Activated CD8-positive, alpha-beta memory T cell treated with anti-CD3 and anti-CD28 coated beads, Interleukin-2, amount 10 ng/mL, durations not matched to agents 7 days and 5 days (primary cell): ENCODE measurements at regions not wholly inside any gene's neighbourhood (a gene's known extent, or its start where the extent isn't known, plus 50 kb on each side); places are given as distances from the start of the nearest gene placed in this dataset.
"Not testable (repeated sequence)": the region's sequence is repeated elsewhere in the genome, so short reads cannot be mapped to it uniquely, and the experiment has no call there.

Experiments
- ATAC-seq: fragments of 150-1000 bp; cut with Tn5 transposase; one replicate; pipeline ENCODE4 v1.10.0; 2021; ENCODE audit warnings: moderate library complexity
- CTCF ChIA-PET: fragments of 350-600 bp; sonication (Branson Sonifier 250); formaldehyde crosslinking; loops from one replicate; lab custom pipeline; 2021; ENCODE audit warnings: antibody characterized with exemption; lab: Charles Lee
- DNase-seq: peaks from one replicate; pipeline ENCODE4 v3.0.0-alpha.2; 2020
- H3K27ac Mint-ChIP-seq: one replicate; pipeline ENCODE4 v1.8.0; 2021; ENCODE audit warnings: mild to moderate bottlenecking, mixed read lengths
- H3K27me3 Mint-ChIP-seq: one replicate; pipeline ENCODE4 v1.8.0; 2021; ENCODE audit warnings: mixed read lengths
- H3K36me3 Mint-ChIP-seq: one replicate; pipeline ENCODE4 v1.8.0; 2021; ENCODE audit warnings: mild to moderate bottlenecking, mixed read lengths
- H3K4me1 Mint-ChIP-seq: one replicate; pipeline ENCODE4 v1.8.0; 2021; ENCODE audit warnings: mixed read lengths
- H3K4me3 Mint-ChIP-seq: one replicate; pipeline ENCODE4 v1.8.0; 2021; ENCODE audit warnings: mild to moderate bottlenecking, moderate library complexity, mixed read lengths
- H3K9me3 Mint-ChIP-seq: one replicate; pipeline ENCODE4 v1.8.0; 2022; ENCODE audit warnings: low read depth, mixed read lengths

DNA sequence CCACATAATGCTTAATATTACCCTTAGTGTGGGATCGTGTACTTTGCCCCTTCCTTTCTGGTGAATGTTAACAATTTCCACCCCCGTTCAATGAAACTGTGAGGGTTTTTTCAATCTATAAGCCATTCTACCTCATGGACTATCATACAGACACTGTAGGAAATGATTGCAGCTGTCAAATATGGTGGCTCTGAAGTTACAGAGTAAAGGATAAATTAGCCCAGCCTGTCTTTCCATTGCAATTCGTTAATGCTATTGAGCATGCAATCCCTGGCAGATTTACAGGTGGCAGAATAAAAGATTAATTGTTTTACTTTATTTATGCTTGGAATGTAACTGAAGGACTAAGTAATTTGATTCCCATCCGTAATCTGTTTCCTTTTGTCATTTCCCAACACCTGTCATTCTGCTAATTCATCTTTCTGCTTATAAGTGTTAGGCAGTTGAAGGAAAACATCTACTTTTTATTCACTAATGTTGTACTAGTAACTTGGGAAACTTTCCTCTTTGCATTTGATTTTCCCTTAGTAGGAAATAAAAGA lies 1211.6 kb upstream of the LRRN3 start:
- Mint-ChIP-seq H3K4me1 (no peaks in the 10 kb centered on the region), H3K9me3 (no peaks in the 10 kb centered on the region), H3K27me3 (no peaks in the 10 kb centered on the region), H3K4me3 (no peak overlapping the region), H3K36me3 (no peaks in the 10 kb centered on the region), H3K27ac (no peak overlapping the region)
- DNase-seq (no peak), ATAC-seq (no peak)
- CTCF ChIA-PET: no interaction called here

DNA sequence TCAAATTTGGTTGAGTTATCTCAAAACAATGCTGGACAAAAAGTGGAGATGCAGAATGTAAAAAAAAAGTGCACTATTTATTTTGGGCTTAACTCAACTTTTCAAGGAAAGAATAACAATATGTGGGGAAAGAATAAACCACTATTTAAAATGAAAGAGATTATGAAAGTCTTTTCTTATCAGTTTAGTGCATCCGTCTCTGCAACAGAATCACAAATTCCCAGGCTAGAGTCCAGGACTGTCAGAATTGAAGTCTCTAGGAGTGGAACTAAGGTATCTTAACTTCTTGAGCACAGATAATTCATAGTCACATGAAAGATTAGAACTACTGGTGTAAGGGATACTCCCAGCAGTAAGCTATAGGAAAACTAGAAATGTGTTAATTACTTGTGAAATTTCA lies 1200.3 kb upstream of the LRRN3 start:
- no peak overlapping the region for H3K4me3 Mint-ChIP-seq
- H3K36me3 Mint-ChIP-seq: no peaks in the 10 kb centered on the region
- ATAC-seq (no peak), DNase-seq (no peak)
- CTCF ChIA-PET: no interaction called here
- H3K9me3 Mint-ChIP-seq: no peaks in the 10 kb centered on the region
- H3K27me3 Mint-ChIP-seq: no peaks in the 10 kb centered on the region
- H3K27ac Mint-ChIP-seq: no peak overlapping the region
- no peaks in the 10 kb centered on the region for H3K4me1 Mint-ChIP-seq

DNA sequence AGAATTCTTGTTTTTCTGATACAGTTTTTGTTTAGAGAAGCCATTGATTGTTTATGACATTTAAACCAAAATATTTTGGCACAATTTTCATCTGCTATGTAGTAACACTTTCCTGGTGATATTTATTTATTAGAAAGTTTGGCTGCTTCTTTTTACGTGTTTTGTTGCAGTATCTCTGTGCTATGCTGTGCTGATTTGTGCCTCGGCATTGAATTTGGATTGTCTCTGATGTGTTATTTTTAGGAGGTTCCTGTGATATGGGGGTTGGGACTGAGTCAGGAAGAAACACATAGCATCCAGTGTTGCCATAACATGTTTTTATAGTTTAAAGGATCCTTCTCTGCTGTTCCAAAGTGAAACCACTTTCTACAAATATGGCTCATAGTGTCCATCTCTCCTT lies 1197.7 kb upstream of the LRRN3 start:
- DNase-seq (no peak), ATAC-seq (no peak)
- Mint-ChIP-seq H3K27me3 (no peaks in the 10 kb centered on the region), H3K4me1 (no peaks in the 10 kb centered on the region), H3K4me3 (no peak overlapping the region), H3K9me3 (no peaks in the 10 kb centered on the region), H3K27ac (no peak overlapping the region), H3K36me3 (no peaks in the 10 kb centered on the region)
- CTCF ChIA-PET: no interaction called here

DNA sequence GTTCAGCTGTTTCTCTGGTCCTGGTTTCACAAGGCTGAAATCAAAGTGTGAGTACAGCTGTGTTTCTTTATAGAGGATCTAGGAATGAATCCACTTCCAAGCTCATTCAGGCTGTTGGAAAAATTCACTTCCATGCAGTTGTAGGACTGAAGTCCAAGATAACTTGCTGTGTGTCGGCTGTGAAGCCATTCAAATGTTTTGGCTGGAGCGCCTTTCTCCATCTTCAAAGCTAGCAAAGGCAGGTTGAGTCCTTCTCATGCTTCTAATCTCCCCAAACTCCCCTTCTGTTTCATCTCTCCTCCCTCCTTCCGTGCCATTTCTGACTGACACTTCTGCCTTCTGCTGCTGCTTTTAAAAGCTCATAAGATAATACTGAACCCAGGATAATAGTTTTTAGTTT lies 1195.4 kb upstream of the LRRN3 start:
- H3K36me3 Mint-ChIP-seq: no peaks in the 10 kb centered on the region
- H3K9me3 Mint-ChIP-seq: no peaks in the 10 kb centered on the region
- CTCF ChIA-PET: no interaction called here

DNA sequence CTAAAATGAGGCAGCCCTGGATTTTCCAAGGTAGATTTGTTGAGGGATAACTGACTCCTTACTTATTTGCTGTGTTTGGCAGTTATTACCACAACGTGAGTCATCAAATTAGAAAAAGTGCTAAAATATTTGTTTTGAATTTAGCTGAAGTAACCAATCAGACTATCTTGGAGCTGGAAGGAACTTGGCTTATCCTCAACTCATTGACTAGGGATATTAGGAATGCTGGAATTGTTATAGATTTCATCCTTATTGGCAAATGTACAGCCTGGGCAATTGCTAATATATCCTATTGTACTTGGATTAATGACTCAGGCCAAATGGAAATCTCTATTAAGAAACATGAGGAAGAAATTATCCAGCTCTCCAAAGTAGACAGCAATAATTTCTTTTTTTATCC lies 1189.0 kb upstream of the LRRN3 start:
- no peaks in the 10 kb centered on the region for H3K9me3 Mint-ChIP-seq
- H3K27ac Mint-ChIP-seq: no peak overlapping the region
- H3K4me3 Mint-ChIP-seq: no peak overlapping the region
- H3K36me3 Mint-ChIP-seq: no peaks in the 10 kb centered on the region
- CTCF ChIA-PET: no interaction called here
- H3K27me3 Mint-ChIP-seq: no peaks in the 10 kb centered on the region
- DNase-seq (no peak), ATAC-seq (no peak)
- no peaks in the 10 kb centered on the region for H3K4me1 Mint-ChIP-seq

More for the DNA sequence above, 1195.4 kb upstream of the LRRN3 start:
- DNase-seq (no peak), ATAC-seq (no peak)
- no peak overlapping the region for H3K27ac Mint-ChIP-seq
- no peaks in the 10 kb centered on the region for H3K4me1 Mint-ChIP-seq
- H3K27me3 Mint-ChIP-seq: no peaks in the 10 kb centered on the region
- no peak overlapping the region for H3K4me3 Mint-ChIP-seq

DNA sequence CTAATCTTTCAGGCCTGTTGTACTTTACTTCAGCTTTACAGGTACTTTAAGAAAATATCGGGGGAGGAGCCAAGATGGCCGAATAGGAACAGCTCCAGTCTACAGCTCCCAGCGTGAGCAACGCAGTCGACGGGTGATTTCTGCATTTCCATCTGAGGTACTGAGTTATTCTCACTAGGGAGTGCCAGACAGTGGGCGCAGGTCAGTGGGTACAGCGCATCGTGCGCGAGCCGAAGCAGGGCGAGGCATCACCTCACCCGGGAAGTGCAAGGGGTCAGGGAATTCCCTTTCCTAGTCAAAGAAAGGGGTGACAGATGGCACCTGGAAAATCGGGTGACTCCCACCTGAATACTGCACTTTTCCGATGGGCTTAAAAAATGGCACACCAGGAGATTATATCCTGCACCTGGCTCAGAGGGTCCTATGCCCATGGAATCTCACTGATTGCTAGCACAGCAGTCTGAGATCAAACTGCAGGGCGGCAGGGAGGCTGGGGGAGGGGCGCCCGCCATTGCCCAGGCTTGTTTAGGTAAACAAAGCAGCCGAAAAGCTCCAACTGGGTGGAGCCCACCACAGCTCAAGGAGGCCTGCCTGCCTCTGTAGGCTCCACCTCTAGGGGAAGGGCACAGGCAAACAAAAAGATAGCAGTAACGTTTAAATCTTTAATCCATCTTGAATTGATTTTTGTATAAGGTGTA lies 1185.4 kb upstream of the LRRN3 start:
- CTCF ChIA-PET, H3K27ac Mint-ChIP-seq: not testable (repeated sequence)

DNA sequence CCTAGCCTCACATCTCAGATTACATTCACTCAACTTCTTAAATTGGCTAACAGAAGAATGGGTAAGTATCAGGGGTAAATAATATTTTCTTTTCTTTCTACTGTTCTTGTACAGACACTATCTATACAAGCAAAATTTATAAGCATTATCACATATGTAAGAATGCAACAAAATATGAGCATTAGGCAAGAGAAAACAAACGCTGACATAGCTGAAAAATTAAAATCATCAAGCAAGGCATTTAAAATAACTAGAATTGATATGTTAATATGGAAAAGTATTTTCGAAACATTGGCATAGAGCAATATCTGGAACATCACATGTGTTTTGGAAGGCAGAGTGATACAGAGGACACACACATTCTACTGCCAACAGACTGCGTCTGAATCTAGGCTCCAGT lies 1175.3 kb upstream of the LRRN3 start:
- no peaks in the 10 kb centered on the region for H3K27me3 Mint-ChIP-seq
- H3K27ac Mint-ChIP-seq: no peak overlapping the region
- ATAC-seq (no peak), DNase-seq (no peak)
- H3K4me3 Mint-ChIP-seq: no peak overlapping the region
- CTCF ChIA-PET: no interaction called here
- H3K9me3 Mint-ChIP-seq: peaks cover 2% of the 10 kb centered on the region
- no peaks in the 10 kb centered on the region for H3K36me3 Mint-ChIP-seq
- no peaks in the 10 kb centered on the region for H3K4me1 Mint-ChIP-seq

More for the DNA sequence above, 1185.4 kb upstream of the LRRN3 start:
- not testable (repeated sequence) for H3K36me3 Mint-ChIP-seq, ATAC-seq, H3K4me1 Mint-ChIP-seq, H3K9me3 Mint-ChIP-seq, H3K27me3 Mint-ChIP-seq, H3K4me3 Mint-ChIP-seq, DNase-seq

DNA sequence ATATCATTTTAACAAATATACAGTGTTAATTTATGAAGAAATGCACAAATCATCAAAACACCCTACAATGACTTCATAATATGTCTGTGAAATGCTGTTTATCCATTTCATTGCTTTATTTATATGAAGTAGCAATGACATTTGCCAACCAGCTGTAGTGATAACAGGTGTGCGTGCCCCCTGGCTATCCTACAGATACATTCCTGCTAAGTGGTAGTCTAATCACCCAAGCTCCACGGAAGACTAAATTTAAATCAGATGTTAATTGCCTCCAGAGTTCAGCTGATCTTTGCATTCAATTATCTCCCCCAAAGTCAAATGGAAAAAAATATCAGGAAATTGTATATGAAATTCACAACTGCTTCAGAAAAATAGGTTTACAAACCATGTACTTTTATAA lies 1164.2 kb upstream of the LRRN3 start:
- Mint-ChIP-seq H3K4me3 (no peak overlapping the region), H3K4me1 (no peaks in the 10 kb centered on the region), H3K36me3 (no peaks in the 10 kb centered on the region), H3K27ac (no peak overlapping the region), H3K9me3 (peaks cover 8% of the 10 kb centered on the region), H3K27me3 (no peaks in the 10 kb centered on the region)
- ATAC-seq: no peak
- DNase-seq: no peak
- CTCF ChIA-PET: no interaction called here

DNA sequence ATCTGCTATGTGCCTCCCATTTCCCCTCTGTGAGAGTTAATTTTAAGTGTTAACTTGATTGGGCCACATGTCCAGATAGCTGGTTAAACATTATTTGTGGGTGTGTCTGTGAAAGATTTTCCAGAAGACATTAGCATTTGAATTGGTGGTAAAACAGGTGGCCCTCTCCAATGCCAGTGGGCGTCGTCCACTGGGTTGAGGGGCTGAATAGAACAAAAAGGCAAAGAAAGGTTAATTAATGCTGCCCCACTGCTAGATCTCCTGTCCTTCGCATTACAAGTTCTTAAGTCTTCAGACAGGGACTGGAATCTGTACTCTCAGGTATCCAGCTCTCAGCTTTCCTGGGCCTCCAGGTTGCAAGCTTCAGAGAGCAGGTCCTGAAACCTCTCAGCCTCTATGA lies 1160.9 kb upstream of the LRRN3 start:
- Mint-ChIP-seq H3K27ac (no peak overlapping the region), H3K27me3 (no peaks in the 10 kb centered on the region), H3K4me3 (no peak overlapping the region), H3K36me3 (no peaks in the 10 kb centered on the region), H3K9me3 (peaks cover 3% of the 10 kb centered on the region), H3K4me1 (no peaks in the 10 kb centered on the region)
- ATAC-seq (no peak), DNase-seq (no peak)
- CTCF ChIA-PET: no interaction called here

DNA sequence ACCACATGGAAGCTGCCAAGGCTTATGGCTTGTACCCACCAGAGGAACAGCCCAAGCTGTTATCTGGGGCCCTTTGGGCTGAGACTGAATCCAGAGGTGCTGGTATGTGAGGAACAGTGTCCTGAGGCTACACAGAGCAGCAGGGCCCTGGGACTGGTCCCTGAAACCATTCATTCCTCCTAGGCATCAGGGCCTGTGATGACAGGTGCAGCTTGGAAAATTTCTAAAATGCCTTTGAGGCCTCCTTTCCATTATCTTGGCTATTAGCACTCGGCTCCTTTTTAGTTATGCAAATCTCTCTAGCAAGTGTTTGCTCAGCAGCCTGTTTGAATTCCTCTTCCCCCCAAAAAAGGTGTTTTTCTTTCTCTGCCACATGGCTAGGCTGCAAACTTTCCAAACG lies 1151.7 kb upstream of the LRRN3 start:
- CTCF ChIA-PET: no interaction called here
- H3K4me1 Mint-ChIP-seq: no peaks in the 10 kb centered on the region
- no peak overlapping the region for H3K4me3 Mint-ChIP-seq
- no peak overlapping the region for H3K27ac Mint-ChIP-seq
- no peaks in the 10 kb centered on the region for H3K36me3 Mint-ChIP-seq
- DNase-seq (no peak), ATAC-seq (no peak)
- H3K9me3 Mint-ChIP-seq: no peaks in the 10 kb centered on the region
- H3K27me3 Mint-ChIP-seq: no peaks in the 10 kb centered on the region

DNA sequence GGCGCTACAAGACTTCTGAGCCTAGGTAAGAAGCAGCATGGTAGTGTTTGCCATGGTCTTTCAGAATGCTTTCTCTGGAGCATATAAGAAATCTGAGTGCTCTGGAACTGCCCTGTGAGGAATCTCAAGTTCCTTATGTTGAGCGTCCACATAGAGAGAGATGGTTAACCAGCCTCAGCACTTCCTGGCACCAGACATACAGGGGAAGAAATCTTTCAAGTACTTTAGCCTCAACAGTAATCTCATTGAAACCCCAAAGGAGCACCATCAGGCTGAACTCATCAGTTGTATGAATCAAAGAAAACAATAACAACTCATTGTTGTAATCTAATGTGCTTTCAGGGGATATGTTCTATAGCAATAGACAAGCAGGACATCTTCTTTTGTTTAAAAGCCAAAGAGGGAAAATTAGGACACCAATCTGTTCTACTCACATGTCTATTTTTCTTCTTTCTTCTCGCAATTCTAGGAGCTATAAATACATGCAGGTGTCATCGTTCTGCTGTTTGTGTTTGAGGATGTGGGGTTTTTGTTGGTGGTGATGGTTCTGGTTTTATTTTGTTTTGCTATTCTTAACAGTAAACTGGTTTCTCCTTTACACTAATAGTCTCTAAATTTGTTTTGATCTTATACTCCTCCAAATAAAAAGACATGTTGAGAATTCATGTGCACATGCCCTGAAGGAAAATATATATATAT lies 1145.0 kb upstream of the LRRN3 start:
- Mint-ChIP-seq H3K9me3 (no peaks in the 10 kb centered on the region), H3K27me3 (no peaks in the 10 kb centered on the region), H3K36me3 (no peaks in the 10 kb centered on the region), H3K4me3 (no peak overlapping the region), H3K4me1 (no peaks in the 10 kb centered on the region), H3K27ac (no peak overlapping the region)
- DNase-seq (no peak), ATAC-seq (no peak)
- CTCF ChIA-PET: no interaction called here

DNA sequence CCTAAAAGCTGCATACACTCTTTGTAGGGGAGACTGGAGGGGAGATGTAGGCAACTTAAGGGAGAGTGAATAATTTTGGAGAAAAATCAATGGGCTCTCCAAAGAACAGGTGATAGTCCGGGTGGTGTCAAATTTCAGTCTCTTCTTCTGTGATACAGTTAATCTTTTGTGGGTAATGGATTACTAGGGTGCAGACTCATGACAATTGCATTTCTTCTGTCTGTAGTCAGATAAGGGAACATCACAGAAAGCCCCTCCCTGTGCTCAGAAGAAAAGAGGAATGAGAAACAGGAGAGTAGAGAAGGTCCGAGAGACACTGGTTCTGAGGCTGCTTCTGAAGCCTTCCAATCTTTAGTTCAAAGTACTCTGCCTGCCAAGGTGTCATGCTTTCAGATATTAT lies 1140.7 kb upstream of the LRRN3 start:
- no peaks in the 10 kb centered on the region for H3K9me3 Mint-ChIP-seq
- no peak for DNase-seq
- CTCF ChIA-PET: no interaction called here
- no peaks in the 10 kb centered on the region for H3K4me1 Mint-ChIP-seq
- no peak overlapping the region for H3K4me3 Mint-ChIP-seq
- H3K36me3 Mint-ChIP-seq: no peaks in the 10 kb centered on the region
- H3K27ac Mint-ChIP-seq: no peak overlapping the region
- no peaks in the 10 kb centered on the region for H3K27me3 Mint-ChIP-seq
- no peak for ATAC-seq

DNA sequence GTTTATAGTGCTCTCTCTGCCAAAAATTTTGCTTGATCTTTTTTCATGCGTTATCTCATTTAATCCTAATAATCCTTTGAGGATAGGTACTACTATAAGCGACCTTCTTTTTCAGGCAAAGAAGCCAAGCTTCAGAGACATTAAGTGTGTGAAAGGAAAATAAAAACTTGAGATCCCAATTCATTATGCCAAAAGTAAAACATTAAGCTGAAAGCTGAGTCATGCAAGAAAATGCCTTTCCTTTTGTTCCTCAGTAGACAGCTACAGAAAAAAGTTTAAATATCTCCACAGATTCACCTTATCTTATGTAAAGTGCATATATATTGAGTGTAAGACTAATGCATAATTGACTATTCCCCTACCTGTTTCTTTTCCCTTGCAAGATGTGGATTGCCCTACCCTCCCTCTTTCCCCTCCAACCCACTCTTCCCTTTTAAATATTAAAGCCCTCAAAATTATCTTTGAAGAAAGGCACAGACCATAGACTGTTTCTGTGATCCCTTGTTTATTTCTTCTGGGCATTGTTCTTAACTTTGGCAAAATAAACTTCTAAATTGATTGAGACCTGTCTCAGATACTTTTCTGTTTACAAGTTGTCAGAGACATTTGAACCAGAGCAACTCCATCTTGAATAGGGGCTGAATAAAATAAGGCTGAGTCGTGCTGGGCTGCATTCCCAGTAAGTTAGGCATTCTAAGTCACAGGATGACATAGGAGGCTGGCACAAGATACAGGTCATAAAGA lies 1139.9 kb upstream of the LRRN3 start:
- DNase-seq (no peak), ATAC-seq (no peak)
- Mint-ChIP-seq H3K9me3 (no peaks in the 10 kb centered on the region), H3K27ac (no peak overlapping the region), H3K4me1 (no peaks in the 10 kb centered on the region), H3K36me3 (no peaks in the 10 kb centered on the region), H3K4me3 (no peak overlapping the region), H3K27me3 (no peaks in the 10 kb centered on the region)
- CTCF ChIA-PET: no interaction called here

DNA sequence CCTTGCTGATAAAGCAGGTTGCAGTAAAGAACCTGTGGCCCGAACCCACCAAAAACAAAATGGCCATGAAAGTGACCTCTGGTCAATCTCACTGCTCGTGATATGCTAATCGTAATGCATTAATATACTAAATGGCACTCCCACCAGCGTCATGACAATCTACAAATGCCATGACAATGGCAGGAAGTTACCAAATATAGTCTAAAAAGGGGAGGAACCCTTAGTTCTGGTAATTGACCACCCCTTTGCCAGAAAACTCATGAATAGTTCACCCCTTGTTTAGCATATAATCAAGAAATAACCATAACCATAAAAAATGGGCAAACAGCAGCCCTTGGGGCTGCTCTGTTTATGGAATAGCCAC lies 1139.4 kb upstream of the LRRN3 start:
- CTCF ChIA-PET: no interaction called here
- Mint-ChIP-seq H3K27me3 (no peaks in the 10 kb centered on the region), H3K4me3 (no peak overlapping the region), H3K27ac (no peak overlapping the region), H3K36me3 (no peaks in the 10 kb centered on the region), H3K4me1 (no peaks in the 10 kb centered on the region), H3K9me3 (no peaks in the 10 kb centered on the region)
- no peak for ATAC-seq
- DNase-seq: no peak
